Hepatocyte (in vitro differentiated cells): ENCODE measurements at regions not wholly inside any gene's neighbourhood (a gene's known extent, or its start where the extent isn't known, plus 50 kb on each side); places are given as distances from the start of the nearest gene placed in this dataset.

Experiments used
- CTCF ChIP-seq: fragments of 200-600 bp; sonication (generic); IDR thresholded peaks from 2 replicates; pipeline ENCODE4 v1.5.1; 2016; ENCODE audit warnings: antibody characterized with exemption, mild to moderate bottlenecking; ENCODE audit not compliant: poor library complexity
- EZH2phosphoT487 ChIP-seq: fragments of 200-600 bp; sonication (generic); IDR thresholded peaks from one replicate; pipeline ENCODE4 v1.6.1; 2018; ENCODE audit warnings: antibody characterized with exemption, mild to moderate bottlenecking, low read depth, moderate library complexity; ENCODE audit not compliant: unreplicated experiment, severe bottlenecking

GRCh38 chr6:151757506-151757955 lies 50.0 kb upstream of the ESR1 start:
- TF ChIP-seq CTCF (no peak), EZH2phosphoT487 (no peak)
